HL-60 (cell line): ENCODE measurements at regions not wholly inside any gene's neighbourhood (a gene's known extent, or its start where the extent isn't known, plus 50 kb on each side); places are given as distances from the start of the nearest gene placed in this dataset.

Source experiments
- DNase-seq, 2 experiments: peaks; one replicate each; pipeline ENCODE4 v3.0.0-alpha.2; 2010 to 2020; ENCODE audit warnings: low read depth in 1 of 2, low spot score in 1 of 2
- H3K27ac ChIP-seq: fragments of 250-450 bp; sonication (Bioruptor Pico); replicated peaks from 2 replicates; pipeline ENCODE4 v1.5.1; 2020; ENCODE audit warnings: mild to moderate bottlenecking, moderate library complexity
- H3K27me3 ChIP-seq: fragments of 250-450 bp; sonication (Bioruptor Pico); 2 replicates; pipeline ENCODE4 v1.5.1; 2021; ENCODE audit warnings: mild to moderate bottlenecking, moderate library complexity; ENCODE audit not compliant: insufficient read depth, poor library complexity, severe bottlenecking
- H3K4me3 ChIP-seq: replicated peaks from 2 replicates; pipeline ENCODE4 v1.5.1; 2011; ENCODE audit warnings: mild to moderate bottlenecking, control low read depth, low read length; ENCODE audit not compliant: insufficient read depth
- GABPA ChIP-seq: IDR thresholded peaks from 2 replicates; pipeline ENCODE4 v1.6.1; 2012; ENCODE audit warnings: low read depth
- POLR2AphosphoS5 ChIP-seq: IDR thresholded peaks from 2 replicates; pipeline ENCODE4 v1.6.1; 2012; ENCODE audit warnings: low read depth
- SPI1 ChIP-seq: IDR thresholded peaks from 2 replicates; pipeline ENCODE4 v1.6.1; 2012; ENCODE audit warnings: low read depth, mild to moderate bottlenecking, borderline replicate concordance
- TF ChIP-seq, protein P1 (sequence below): IDR thresholded peaks from one replicate; pipeline ENCODE4 v1.5.1; 2011; ENCODE audit warnings: low read length, control low read depth, inconsistent platforms; ENCODE audit not compliant: insufficient read depth
- TF ChIP-seq, protein P2 (sequence below): IDR thresholded peaks from 2 replicates; pipeline ENCODE4 v1.6.1; 2012; ENCODE audit warnings: low read depth; ENCODE audit not compliant: insufficient replicate concordance

DNA sequence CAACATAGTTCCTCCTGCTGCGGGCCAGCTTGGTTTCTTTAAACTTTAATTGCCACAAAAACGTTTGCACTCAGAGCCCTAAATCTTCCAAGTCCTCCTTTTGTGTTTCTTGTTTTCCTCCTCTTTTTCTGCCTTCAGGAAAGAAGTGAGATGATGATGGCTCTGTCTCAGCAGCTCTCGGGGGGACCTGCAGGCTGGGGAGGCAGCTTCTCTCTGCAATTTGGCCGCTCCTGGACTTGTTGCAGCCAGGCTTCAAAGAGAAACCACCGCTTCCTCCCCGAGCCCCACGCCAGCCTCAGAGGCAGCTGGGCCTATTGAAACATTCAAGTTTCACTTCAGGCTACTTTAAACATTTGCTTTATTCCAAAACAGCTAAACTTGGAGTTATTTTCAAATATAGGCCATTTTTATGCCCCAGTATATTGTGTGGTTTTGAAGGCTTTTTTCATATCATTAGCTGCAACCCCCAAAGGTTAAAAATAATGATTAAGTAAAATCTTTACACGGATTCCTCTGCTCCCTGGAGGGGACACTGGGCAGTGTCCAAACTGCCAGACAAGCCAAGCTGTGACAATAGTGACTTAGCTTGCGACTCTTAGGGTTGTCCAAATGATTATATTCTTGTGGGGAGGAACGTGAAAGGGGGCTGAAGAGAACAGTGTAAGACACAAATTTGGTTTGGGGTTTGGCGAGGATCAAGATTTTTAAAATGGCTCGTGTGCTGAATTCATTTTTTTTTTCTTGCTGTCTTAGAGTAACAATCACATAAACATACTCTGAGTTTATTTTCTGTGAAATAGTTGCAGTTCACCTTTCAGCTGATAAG, 330.8 kb downstream of the DLEU7 start:
- peak overlapping the region; percentile 2 for H3K4me3 ChIP-seq
- no peaks in the 10 kb centered on the region for H3K27me3 ChIP-seq
- H3K27ac ChIP-seq = peak overlapping the region; percentile 77
- DNase-seq = peak; percentile 32 to 85
- TF ChIP-seq, protein P1, sequence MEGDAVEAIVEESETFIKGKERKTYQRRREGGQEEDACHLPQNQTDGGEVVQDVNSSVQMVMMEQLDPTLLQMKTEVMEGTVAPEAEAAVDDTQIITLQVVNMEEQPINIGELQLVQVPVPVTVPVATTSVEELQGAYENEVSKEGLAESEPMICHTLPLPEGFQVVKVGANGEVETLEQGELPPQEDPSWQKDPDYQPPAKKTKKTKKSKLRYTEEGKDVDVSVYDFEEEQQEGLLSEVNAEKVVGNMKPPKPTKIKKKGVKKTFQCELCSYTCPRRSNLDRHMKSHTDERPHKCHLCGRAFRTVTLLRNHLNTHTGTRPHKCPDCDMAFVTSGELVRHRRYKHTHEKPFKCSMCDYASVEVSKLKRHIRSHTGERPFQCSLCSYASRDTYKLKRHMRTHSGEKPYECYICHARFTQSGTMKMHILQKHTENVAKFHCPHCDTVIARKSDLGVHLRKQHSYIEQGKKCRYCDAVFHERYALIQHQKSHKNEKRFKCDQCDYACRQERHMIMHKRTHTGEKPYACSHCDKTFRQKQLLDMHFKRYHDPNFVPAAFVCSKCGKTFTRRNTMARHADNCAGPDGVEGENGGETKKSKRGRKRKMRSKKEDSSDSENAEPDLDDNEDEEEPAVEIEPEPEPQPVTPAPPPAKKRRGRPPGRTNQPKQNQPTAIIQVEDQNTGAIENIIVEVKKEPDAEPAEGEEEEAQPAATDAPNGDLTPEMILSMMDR = no peak
- peak; percentile 66; the same call in 1 of the 2 replicates for TF ChIP-seq SPI1
- TF ChIP-seq, protein P2, sequence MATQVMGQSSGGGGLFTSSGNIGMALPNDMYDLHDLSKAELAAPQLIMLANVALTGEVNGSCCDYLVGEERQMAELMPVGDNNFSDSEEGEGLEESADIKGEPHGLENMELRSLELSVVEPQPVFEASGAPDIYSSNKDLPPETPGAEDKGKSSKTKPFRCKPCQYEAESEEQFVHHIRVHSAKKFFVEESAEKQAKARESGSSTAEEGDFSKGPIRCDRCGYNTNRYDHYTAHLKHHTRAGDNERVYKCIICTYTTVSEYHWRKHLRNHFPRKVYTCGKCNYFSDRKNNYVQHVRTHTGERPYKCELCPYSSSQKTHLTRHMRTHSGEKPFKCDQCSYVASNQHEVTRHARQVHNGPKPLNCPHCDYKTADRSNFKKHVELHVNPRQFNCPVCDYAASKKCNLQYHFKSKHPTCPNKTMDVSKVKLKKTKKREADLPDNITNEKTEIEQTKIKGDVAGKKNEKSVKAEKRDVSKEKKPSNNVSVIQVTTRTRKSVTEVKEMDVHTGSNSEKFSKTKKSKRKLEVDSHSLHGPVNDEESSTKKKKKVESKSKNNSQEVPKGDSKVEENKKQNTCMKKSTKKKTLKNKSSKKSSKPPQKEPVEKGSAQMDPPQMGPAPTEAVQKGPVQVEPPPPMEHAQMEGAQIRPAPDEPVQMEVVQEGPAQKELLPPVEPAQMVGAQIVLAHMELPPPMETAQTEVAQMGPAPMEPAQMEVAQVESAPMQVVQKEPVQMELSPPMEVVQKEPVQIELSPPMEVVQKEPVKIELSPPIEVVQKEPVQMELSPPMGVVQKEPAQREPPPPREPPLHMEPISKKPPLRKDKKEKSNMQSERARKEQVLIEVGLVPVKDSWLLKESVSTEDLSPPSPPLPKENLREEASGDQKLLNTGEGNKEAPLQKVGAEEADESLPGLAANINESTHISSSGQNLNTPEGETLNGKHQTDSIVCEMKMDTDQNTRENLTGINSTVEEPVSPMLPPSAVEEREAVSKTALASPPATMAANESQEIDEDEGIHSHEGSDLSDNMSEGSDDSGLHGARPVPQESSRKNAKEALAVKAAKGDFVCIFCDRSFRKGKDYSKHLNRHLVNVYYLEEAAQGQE = no peak
- peak; percentile 27; the same call in 1 of the 2 replicates for TF ChIP-seq POLR2AphosphoS5

DNA sequence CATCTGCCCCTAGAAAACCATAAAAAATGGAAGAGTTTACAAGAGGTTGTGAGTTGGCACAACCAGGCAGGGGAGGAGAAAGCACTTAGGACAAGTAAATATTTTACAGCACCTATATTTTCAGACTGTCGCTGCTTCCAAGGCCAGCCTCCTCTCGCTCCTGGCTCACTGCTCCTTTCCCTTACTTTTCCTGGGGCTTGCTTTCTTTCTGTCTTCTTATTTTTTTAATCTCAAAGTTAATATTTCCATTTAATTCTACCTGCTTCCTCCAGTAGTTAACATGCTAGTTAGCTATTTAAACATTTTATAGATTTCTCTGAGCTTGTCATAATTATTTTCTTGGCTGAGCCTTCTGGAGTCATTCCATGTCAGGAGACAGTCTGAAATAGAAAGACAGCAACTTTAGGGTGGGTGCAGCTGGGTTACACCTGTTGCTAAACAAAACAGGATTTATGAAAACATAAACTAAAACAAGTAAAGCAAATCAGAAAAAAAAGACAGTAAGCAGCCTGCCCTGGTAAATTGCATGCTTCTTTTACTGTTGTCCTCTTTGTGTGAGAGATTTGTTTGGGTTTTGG, 330.1 kb downstream of the DLEU7 start:
- no peak overlapping the region for H3K4me3 ChIP-seq
- DNase-seq = no peak
- H3K27ac ChIP-seq = peak overlapping the region; percentile 77
- no peaks in the 10 kb centered on the region for H3K27me3 ChIP-seq
- TF ChIP-seq, protein P2 = no peak
- TF ChIP-seq, protein P1 = no peak
- TF ChIP-seq POLR2AphosphoS5 (no peak), GABPA (no peak), SPI1 (no peak)

DNA sequence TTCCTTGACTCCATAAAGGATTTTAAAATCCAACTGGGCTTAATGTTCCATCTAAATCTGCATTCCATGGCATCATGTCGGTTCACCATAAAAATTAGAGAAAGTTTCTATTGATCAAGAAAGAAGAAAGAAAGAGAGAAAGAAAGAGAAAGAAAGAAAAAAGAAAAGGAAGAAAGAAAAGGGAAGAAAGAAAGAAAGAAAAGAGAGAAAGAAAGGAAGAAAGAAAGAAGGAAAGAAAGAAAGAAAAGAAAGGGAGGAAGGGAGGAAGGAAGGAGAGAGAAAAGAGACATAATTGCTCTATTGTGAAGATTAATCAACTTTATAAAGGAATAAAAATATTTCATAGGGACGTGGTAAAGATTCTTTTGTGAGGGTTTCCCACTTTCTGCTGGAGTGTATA, 329.2 kb downstream of the DLEU7 start:
- Histone ChIP-seq H3K27ac (no peak overlapping the region), H3K27me3 (no peaks in the 10 kb centered on the region), H3K4me3 (no peak overlapping the region)
- TF ChIP-seq, protein P1 = no peak
- TF ChIP-seq GABPA = no peak
- TF ChIP-seq SPI1 = no peak
- TF ChIP-seq, protein P2 = no peak
- TF ChIP-seq POLR2AphosphoS5 = no peak
- no peak for DNase-seq
